Lung (tissue), 11 donors: ENCODE measurements at regions not wholly inside any gene's neighbourhood (a gene's known extent, or its start where the extent isn't known, plus 50 kb on each side); places are given as distances from the start of the nearest gene placed in this dataset.

Experiments used
- ATAC-seq: fragments of 200-7000 bp; cut with Tn5 transposase; one replicate; pipeline ENCODE4 v1.9.1; 2020; ENCODE audit warnings: moderate number of reproducible peaks; ENCODE audit not compliant: insufficient read depth, low FRiP score
- DNase-seq, 3 donors: peaks; one replicate each; pipeline ENCODE4 v3.0.0-alpha.2; 2013 to 2017
- H3K27ac ChIP-seq, 2 donors: one replicate each; pipeline ENCODE4 v1.5.1; 2013; ENCODE audit warnings: mild to moderate bottlenecking in 2 of 2, moderate library complexity in 2 of 2, control low read depth in 1 of 2, inconsistent platforms in 1 of 2, low read depth in 1 of 2, low read length in 1 of 2
- H3K27me3 ChIP-seq, 3 donors: one replicate each; pipeline ENCODE4 v1.5.1; 2013; ENCODE audit warnings: low read length in 2 of 3; ENCODE audit not compliant: control insufficient read depth in 3 of 3, insufficient read depth in 3 of 3
- H3K36me3 ChIP-seq, 4 donors: one replicate each; pipeline ENCODE4 v1.5.1; 2013; ENCODE audit warnings: low read length in 4 of 4, mild to moderate bottlenecking in 1 of 4, moderate library complexity in 1 of 4; ENCODE audit not compliant: control insufficient read depth in 4 of 4, insufficient read depth in 4 of 4
- H3K4me1 ChIP-seq, 5 donors: one replicate each; pipeline ENCODE4 v1.5.1; 2013; ENCODE audit warnings: low read length in 5 of 5, mild to moderate bottlenecking in 2 of 5, moderate library complexity in 1 of 5; ENCODE audit not compliant: control insufficient read depth in 5 of 5, insufficient read depth in 5 of 5
- H3K4me3 ChIP-seq: one replicate; pipeline ENCODE4 v1.5.1; 2013; ENCODE audit warnings: mild to moderate bottlenecking, control low read depth, moderate library complexity
- H3K9ac ChIP-seq, 2 donors: one replicate each; pipeline ENCODE4 v1.5.1; 2013; ENCODE audit warnings: low read length in 2 of 2, control low read depth in 1 of 2; ENCODE audit not compliant: insufficient read depth in 1 of 2
- H3K9me3 ChIP-seq, 4 donors: one replicate each; pipeline ENCODE4 v1.5.1; 2013; ENCODE audit warnings: low read length in 3 of 4, mild to moderate bottlenecking in 1 of 4, moderate library complexity in 1 of 4; ENCODE audit not compliant: control insufficient read depth in 4 of 4, insufficient read depth in 3 of 4
- CTCF ChIP-seq: IDR thresholded peaks from 2 replicates; pipeline ENCODE4 v1.5.1; 2012; ENCODE audit warnings: mild to moderate bottlenecking; ENCODE audit errors: control extremely low read depth, extremely low read depth
- WGBS, 2 donors: extraction: QIAGEN DNeasy Blood & Tissue Kit; methylation state at CpG; one replicate each; pipeline ENCODE4 v1.1.7; 2013; 5-methylcytosine and 5-hydroxymethylcytosine counted together
- donor health status: control.
- donor health status: control.
- donor health status: Bipolar disorder and iron deficiency.
- donor health status: healthy.
- donor health status: DM: yes; HTN: yes; CAD: no.

GRCh38 chr12:87930033-87930432, 99.2 kb downstream of the C12orf50 start:
- no peak overlapping the region for H3K9ac ChIP-seq
- no peaks in the 10 kb centered on the region for H3K9me3 ChIP-seq
- no peak for TF ChIP-seq CTCF
- H3K27ac ChIP-seq: no peak overlapping the region
- H3K4me1 ChIP-seq: no peaks in the 10 kb centered on the region
- H3K27me3 ChIP-seq: no peaks in the 10 kb centered on the region
- WGBS, 2 donors: 86% methylated on average over 2 of the region's 2 CpGs
- no peak for ATAC-seq
- H3K36me3 ChIP-seq: no peaks in the 10 kb centered on the region
- DNase-seq: no peak
- H3K4me3 ChIP-seq: no peak overlapping the region

DNA sequence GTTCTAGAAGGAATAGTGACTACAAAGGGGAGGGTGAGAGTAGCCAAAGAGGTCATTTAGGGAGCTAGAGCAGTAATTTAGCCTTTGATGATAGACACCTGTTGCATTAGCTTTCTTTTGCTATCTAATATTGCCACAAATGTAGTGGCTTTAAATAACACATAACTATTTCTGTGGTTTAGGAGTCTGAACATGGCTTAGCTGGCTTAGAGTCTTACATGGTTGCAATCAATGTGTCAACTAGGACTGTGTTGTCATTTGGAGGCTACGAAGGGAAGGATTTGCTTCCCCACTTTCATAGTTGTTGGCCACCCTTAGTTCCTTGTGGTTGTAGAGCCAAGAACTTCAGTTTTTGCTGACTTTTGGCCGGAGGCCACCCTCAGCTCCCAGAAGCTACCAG, 99.9 kb downstream of the C12orf50 start:
- Histone ChIP-seq H3K36me3 (no peaks in the 10 kb centered on the region), H3K4me3 (no peak overlapping the region), H3K9ac (no peak overlapping the region), H3K27ac (no peak overlapping the region), H3K27me3 (no peaks in the 10 kb centered on the region), H3K9me3 (no peaks in the 10 kb centered on the region), H3K4me1 (no peaks in the 10 kb centered on the region)
- 87 to 90% methylated on average over 2 of the region's 2 CpGs for WGBS, 2 donors
- DNase-seq (no peak), ATAC-seq (no peak)
- no peak for TF ChIP-seq CTCF

GRCh38 chr12:87928031-87928430, 101.2 kb downstream of the C12orf50 start:
- no peak overlapping the region for H3K9ac ChIP-seq
- TF ChIP-seq CTCF: no peak
- H3K36me3 ChIP-seq: no peaks in the 10 kb centered on the region
- H3K9me3 ChIP-seq: no peaks in the 10 kb centered on the region
- 44 to 47% methylated on average over 1 of the region's 1 CpG for WGBS, 2 donors
- no peak overlapping the region for H3K27ac ChIP-seq
- H3K4me1 ChIP-seq: no peaks in the 10 kb centered on the region
- no peak overlapping the region for H3K4me3 ChIP-seq
- no peaks in the 10 kb centered on the region for H3K27me3 ChIP-seq
- ATAC-seq (no peak), DNase-seq (no peak)

DNA sequence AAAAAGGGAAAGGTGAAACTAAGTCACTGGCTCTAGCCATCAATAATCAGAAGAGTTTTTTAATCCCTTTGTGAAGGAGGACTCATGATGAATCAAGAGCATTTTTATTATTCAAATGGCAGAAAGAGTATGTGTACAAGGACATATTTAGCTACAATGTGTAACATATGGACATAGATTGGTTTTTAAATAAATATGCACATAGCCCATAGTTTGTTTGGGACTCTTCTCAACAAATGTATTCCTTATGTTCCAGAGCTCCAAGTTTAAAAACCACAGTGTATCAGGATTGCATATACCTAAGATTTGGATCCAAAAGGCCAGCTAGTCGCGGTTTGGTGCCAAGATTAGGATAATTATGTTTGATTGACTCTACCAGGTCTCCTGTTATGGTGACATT, 104.2 kb downstream of the C12orf50 start:
- DNase-seq (no peak), ATAC-seq (no peak)
- H3K27ac ChIP-seq: no peak overlapping the region
- no peaks in the 10 kb centered on the region for H3K9me3 ChIP-seq
- H3K27me3 ChIP-seq: no peaks in the 10 kb centered on the region
- no peaks in the 10 kb centered on the region for H3K4me1 ChIP-seq
- no peak overlapping the region for H3K9ac ChIP-seq
- H3K4me3 ChIP-seq: no peak overlapping the region
- WGBS, 2 donors: 80 to 88% methylated on average over 2 of the region's 2 CpGs
- TF ChIP-seq CTCF: no peak
- H3K36me3 ChIP-seq: no peaks in the 10 kb centered on the region
